HuH-7 (cell line): ENCODE measurements at regions not wholly inside any gene's neighbourhood (a gene's known extent, or its start where the extent isn't known, plus 50 kb on each side); places are given as distances from the start of the nearest gene placed in this dataset.
"Not testable (repeated sequence)": the region's sequence is repeated elsewhere in the genome, so short reads cannot be mapped to it uniquely, and the experiment has no call there.

Experiments
- DNase-seq: peaks from one replicate; pipeline ENCODE4 v3.0.0; 2011; ENCODE audit warnings: low spot score

GRCh38 chr3:26375843-26376530 lies 246.6 kb upstream of the LRRC3B start:
- no peak for DNase-seq

GRCh38 chr3:26381411-26381810 lies 241.2 kb upstream of the LRRC3B start:
- DNase-seq: no peak

GRCh38 chr3:26406636-26407035 lies 215.9 kb upstream of the LRRC3B start:
- no peak for DNase-seq

GRCh38 chr3:26418553-26418952 lies 204.0 kb upstream of the LRRC3B start:
- DNase-seq: no peak

- no peak for DNase-seq
Measured at GRCh38 chr3:26422415-26422814, 200.2 kb upstream of the LRRC3B start.

- no peak for DNase-seq
Measured at GRCh38 chr3:26425076-26425475, 197.5 kb upstream of the LRRC3B start.

GRCh38 chr3:26428992-26429391 lies 193.6 kb upstream of the LRRC3B start:
- no peak for DNase-seq

- no peak for DNase-seq
Measured at GRCh38 chr3:26437678-26438077, 184.9 kb upstream of the LRRC3B start.

- no peak for DNase-seq
Measured at GRCh38 chr3:26438325-26438940, 184.1 kb upstream of the LRRC3B start.

- peak; percentile 7 for DNase-seq
Measured at GRCh38 chr3:26438981-26439884, 183.3 kb upstream of the LRRC3B start.

GRCh38 chr3:26449996-26450395 lies 172.6 kb upstream of the LRRC3B start:
- DNase-seq: no peak

GRCh38 chr3:26452363-26452762 lies 170.2 kb upstream of the LRRC3B start:
- DNase-seq: no peak

GRCh38 chr3:26460985-26461384 lies 161.6 kb upstream of the LRRC3B start:
- DNase-seq: no peak

- no peak for DNase-seq
Measured at GRCh38 chr3:26472345-26472744, 150.2 kb upstream of the LRRC3B start.

- DNase-seq: no peak
Measured at GRCh38 chr3:26474706-26475105, 147.9 kb upstream of the LRRC3B start.

- no peak for DNase-seq
Measured at GRCh38 chr3:26480377-26480776, 142.2 kb upstream of the LRRC3B start.

GRCh38 chr3:26484140-26484539 lies 138.4 kb upstream of the LRRC3B start:
- DNase-seq: peak; percentile 10

GRCh38 chr3:26498271-26498670 lies 124.3 kb upstream of the LRRC3B start:
- DNase-seq: no peak

- DNase-seq: no peak
Measured at GRCh38 chr3:26505399-26505798, 117.2 kb upstream of the LRRC3B start.

GRCh38 chr3:26514445-26515029 lies 108.0 kb upstream of the LRRC3B start:
- not testable (repeated sequence) for DNase-seq

GRCh38 chr3:26515351-26515750 lies 107.2 kb upstream of the LRRC3B start:
- DNase-seq: no peak

- no peak for DNase-seq
Measured at GRCh38 chr3:26521261-26521660, 101.3 kb upstream of the LRRC3B start.

- DNase-seq: no peak
Measured at GRCh38 chr3:26522919-26523318, 99.7 kb upstream of the LRRC3B start.
